ENCODE measurements at regions not wholly inside any gene's neighbourhood (a gene's known extent, or its start where the extent isn't known, plus 50 kb on each side); places are given as distances from the start of the nearest gene placed in this dataset.

DNA sequence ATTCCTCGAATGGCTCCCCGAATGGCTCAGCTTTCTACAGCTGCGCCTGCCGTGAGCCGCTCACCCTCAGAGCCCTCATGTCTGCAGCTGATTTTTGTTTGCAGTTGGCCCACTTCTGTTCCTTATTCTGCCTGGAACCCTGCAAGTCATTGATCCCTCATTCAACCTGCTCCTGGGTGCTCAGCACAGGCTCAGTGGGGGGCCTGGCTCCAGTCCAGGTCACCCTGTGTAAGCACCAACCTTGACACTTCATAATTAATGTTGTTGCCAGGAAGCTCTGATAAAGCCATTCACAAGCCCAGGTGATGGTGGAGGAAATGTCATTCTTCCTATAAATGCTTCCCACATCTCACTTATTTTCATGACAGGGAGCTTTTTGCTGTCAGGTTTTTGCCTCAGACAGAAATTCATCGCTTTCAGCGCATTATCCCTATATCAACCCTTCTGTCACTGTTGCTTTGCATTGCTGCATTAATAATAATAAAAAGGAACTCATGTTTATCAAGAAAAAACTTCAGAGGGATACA lies 85.7 kb downstream of the F11 start:
- H3K27ac ChIP-seq (ENCODE audit: low read depth, low read length), result no peak overlapping the region

GRCh38 chr4:186348433-186348832 lies 82.4 kb downstream of the F11 start:
- Histone ChIP-seq H3K36me3 (ENCODE audit: insufficient read depth, low read length) (no peaks in the 10 kb centered on the region), H3K4me3 (ENCODE audit: low read depth in 1 of 2, low read length in 2 of 2) (no peak overlapping the region), H3K4me1 (ENCODE audit: insufficient read depth, low read length) (no peaks in the 10 kb centered on the region), H3K27ac (ENCODE audit: low read depth, low read length) (no peak overlapping the region), H3K9ac (ENCODE audit: low read length) (no peak overlapping the region), H3K9me3 (ENCODE audit: low read length) (no peaks in the 10 kb centered on the region), H3K27me3 (ENCODE audit: control insufficient read depth in 1 of 2, insufficient read depth in 2 of 2, low read length in 2 of 2) (peaks cover 0 to 4% of the 10 kb centered on the region in 2 donors)

More for the DNA sequence above, 85.7 kb downstream of the F11 start:
- Histone ChIP-seq H3K4me1 (ENCODE audit: insufficient read depth, low read length) (no peaks in the 10 kb centered on the region), H3K36me3 (ENCODE audit: insufficient read depth, low read length) (no peaks in the 10 kb centered on the region), H3K9me3 (ENCODE audit: low read length) (no peaks in the 10 kb centered on the region), H3K9ac (ENCODE audit: low read length) (no peak overlapping the region), H3K4me3 (ENCODE audit: low read depth in 1 of 2, low read length in 2 of 2) (no peak overlapping the region), H3K27me3 (ENCODE audit: control insufficient read depth in 1 of 2, insufficient read depth in 2 of 2, low read length in 2 of 2) (no peaks in the 10 kb centered on the region)

- no peaks in the 10 kb centered on the region for H3K9me3 ChIP-seq (ENCODE audit: low read length)
- no peaks in the 10 kb centered on the region for H3K4me1 ChIP-seq (ENCODE audit: insufficient read depth, low read length)
- no peak overlapping the region for H3K9ac ChIP-seq (ENCODE audit: low read length)
- no peak overlapping the region for H3K27ac ChIP-seq (ENCODE audit: low read depth, low read length)
- H3K27me3 ChIP-seq (ENCODE audit: control insufficient read depth in 1 of 2, insufficient read depth in 2 of 2, low read length in 2 of 2), result peaks cover 0 to 4% of the 10 kb centered on the region in 2 donors
- H3K4me3 ChIP-seq (ENCODE audit: low read depth in 1 of 2, low read length in 2 of 2), result no peak overlapping the region
- no peaks in the 10 kb centered on the region for H3K36me3 ChIP-seq (ENCODE audit: insufficient read depth, low read length)
Observed at GRCh38 chr4:186347743-186348142, 81.8 kb downstream of the F11 start.

- Histone ChIP-seq H3K27ac (ENCODE audit: low read depth, low read length) (no peak overlapping the region), H3K27me3 (ENCODE audit: control insufficient read depth in 1 of 2, insufficient read depth in 2 of 2, low read length in 2 of 2) (peaks cover 0 to 4% of the 10 kb centered on the region in 2 donors), H3K36me3 (ENCODE audit: insufficient read depth, low read length) (no peaks in the 10 kb centered on the region), H3K4me1 (ENCODE audit: insufficient read depth, low read length) (no peaks in the 10 kb centered on the region), H3K9me3 (ENCODE audit: low read length) (no peaks in the 10 kb centered on the region), H3K9ac (ENCODE audit: low read length) (no peak overlapping the region), H3K4me3 (ENCODE audit: low read depth in 1 of 2, low read length in 2 of 2) (no peak overlapping the region)
Observed at GRCh38 chr4:186345184-186345583, 79.2 kb downstream of the F11 start.

DNA sequence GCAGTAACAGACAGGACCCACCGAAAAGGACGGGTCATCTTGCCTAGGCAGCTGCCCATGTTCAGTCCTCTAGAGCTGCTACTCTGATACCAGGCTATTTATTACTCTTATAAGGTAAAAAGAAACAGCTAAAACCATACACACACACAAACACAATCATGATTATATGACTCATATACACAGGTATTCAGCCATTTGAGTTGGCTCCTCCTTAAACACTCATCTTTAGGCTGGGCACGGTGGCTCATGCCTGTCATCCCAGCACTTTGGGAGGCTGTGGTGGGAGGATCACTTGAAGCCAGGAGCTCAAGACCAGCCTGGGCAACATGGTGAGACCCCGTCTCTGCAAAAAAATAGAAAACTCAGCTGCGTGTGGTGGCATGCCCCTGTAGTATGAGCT lies 76.6 kb downstream of the F11 start:
- H3K4me3 ChIP-seq (ENCODE audit: low read depth in 1 of 2, low read length in 2 of 2), result no peak overlapping the region
- H3K9me3 ChIP-seq (ENCODE audit: low read length), result no peaks in the 10 kb centered on the region

GRCh38 chr4:186341655-186342054 lies 75.7 kb downstream of the F11 start:
- Histone ChIP-seq H3K4me3 (ENCODE audit: low read depth in 1 of 2, low read length in 2 of 2) (no peak overlapping the region), H3K27ac (ENCODE audit: low read depth, low read length) (no peak overlapping the region), H3K27me3 (ENCODE audit: control insufficient read depth in 1 of 2, insufficient read depth in 2 of 2, low read length in 2 of 2) (peaks cover 0 to 4% of the 10 kb centered on the region in 2 donors), H3K9me3 (ENCODE audit: low read length) (no peaks in the 10 kb centered on the region), H3K36me3 (ENCODE audit: insufficient read depth, low read length) (no peaks in the 10 kb centered on the region), H3K9ac (ENCODE audit: low read length) (no peak overlapping the region), H3K4me1 (ENCODE audit: insufficient read depth, low read length) (no peaks in the 10 kb centered on the region)

More for the DNA sequence above, 76.6 kb downstream of the F11 start:
- Histone ChIP-seq H3K36me3 (ENCODE audit: insufficient read depth, low read length) (no peaks in the 10 kb centered on the region), H3K27ac (ENCODE audit: low read depth, low read length) (no peak overlapping the region), H3K4me1 (ENCODE audit: insufficient read depth, low read length) (no peaks in the 10 kb centered on the region), H3K9ac (ENCODE audit: low read length) (no peak overlapping the region), H3K27me3 (ENCODE audit: control insufficient read depth in 1 of 2, insufficient read depth in 2 of 2, low read length in 2 of 2) (peaks cover 0 to 4% of the 10 kb centered on the region in 2 donors)
